GM12878 (cell line): ENCODE measurements at regions not wholly inside any gene's neighbourhood (a gene's known extent, or its start where the extent isn't known, plus 50 kb on each side); places are given as distances from the start of the nearest gene placed in this dataset.

Experiments used
- ATAC-seq: fragments of 200-7000 bp; cut with Tn5 transposase; 3 replicates; pipeline ENCODE4 v1.9.1; 2020; ENCODE audit warnings: mild to moderate bottlenecking, moderate library complexity
- BruUV-seq: library from RNA; stranded (reverse); fragments of 400-500 nt; replicated peaks from 2 replicates; lab custom pipeline; 2021; lab: Mats Ljungman, UMichigan
- CTCF ChIA-PET: fragments of 300-600 bp; sonication (Branson Sonifier 250); formaldehyde crosslinking; extraction: SDS; loops from one replicate; lab custom pipeline; 2021; ENCODE audit warnings: inconsistent platforms; lab: Yijun Ruan, JAX
- POLR2A ChIA-PET: fragments of 350-600 bp; formaldehyde crosslinking; extraction: SDS; loops from one replicate; lab custom pipeline; 2021; ENCODE audit warnings: inconsistent platforms; lab: Charles Lee
- RAD21 ChIA-PET: fragments of 300-600 bp; sonication (Branson Sonifier 250); formaldehyde crosslinking; loops from one replicate; lab custom pipeline; 2023; ENCODE audit warnings: antibody characterized with exemption; ENCODE audit not compliant: unreplicated experiment; lab: Charles Lee
- SMC1A ChIA-PET: fragments of 300-600 bp; sonication (Branson Sonifier 250); formaldehyde crosslinking; loops from one replicate; lab custom pipeline; 2023; ENCODE audit not compliant: unreplicated experiment, uncharacterized antibody; lab: Charles Lee
- DNase-seq: peaks from one replicate; pipeline ENCODE4 v3.0.0-alpha.2; 2011; ENCODE audit warnings: low read depth, low spot score
- FAIRE-seq: peaks from 3 replicates; lab custom pipeline; 2011; peaks lifted over from hg19 to GRCh38; lab: Jason Lieb, UNC
- H2AFZ ChIP-seq: 2 replicates; pipeline ENCODE4 v1.6.0; 2011; ENCODE audit warnings: low read depth, low read length, control low read depth; ENCODE audit not compliant: control insufficient read depth
- H3K27ac ChIP-seq: 2 replicates; pipeline ENCODE4 v1.5.1; 2011; ENCODE audit warnings: control low read depth; ENCODE audit not compliant: control insufficient read depth, insufficient read depth
- H3K27me3 ChIP-seq, 2 experiments: replicated peaks in 1 of 2; 2 replicates each; pipeline versions ENCODE4 v1.6.0 to v1.6.1; 2011; ENCODE audit warnings: low read length in 1 of 2; ENCODE audit not compliant: control insufficient read depth in 2 of 2, insufficient read depth in 2 of 2
- H3K36me3 ChIP-seq, 2 experiments: 2 replicates each; pipeline ENCODE4 v1.5.1; 2011; ENCODE audit warnings: low read length in 1 of 2; ENCODE audit not compliant: control insufficient read depth in 2 of 2, insufficient read depth in 2 of 2
- H3K4me1 ChIP-seq: 2 replicates; pipeline ENCODE4 v1.6.1; 2011; ENCODE audit warnings: mild to moderate bottlenecking, low read length, moderate library complexity, mixed read lengths; ENCODE audit not compliant: control insufficient read depth, insufficient read depth
- H3K4me2 ChIP-seq: 2 replicates; pipeline ENCODE4 v1.6.0; 2011; ENCODE audit warnings: control low read depth; ENCODE audit not compliant: control insufficient read depth, insufficient read depth
- H3K4me3 ChIP-seq: fragments of 200-600 bp; sonication (generic); 2 replicates; pipeline ENCODE4 v1.5.1; 2016
- H3K79me2 ChIP-seq: 2 replicates; pipeline ENCODE4 v1.6.0; 2011; ENCODE audit warnings: low read length; ENCODE audit not compliant: control insufficient read depth, insufficient read depth
- H3K9ac ChIP-seq: 2 replicates; pipeline ENCODE4 v1.8.0; 2011; ENCODE audit warnings: low read length, control low read depth, mixed read lengths; ENCODE audit not compliant: control insufficient read depth, insufficient read depth
- H3K9me3 ChIP-seq: replicated peaks from 3 replicates; pipeline ENCODE4 v1.5.1; 2011; ENCODE audit warnings: mild to moderate bottlenecking, low read length; ENCODE audit not compliant: control insufficient read depth, insufficient read depth
- H4K20me1 ChIP-seq: 2 replicates; pipeline ENCODE4 v1.6.0; 2011; ENCODE audit not compliant: control insufficient read depth, insufficient read depth
- BMI1 ChIP-seq: fragments of 450-650 bp; IDR thresholded peaks from 2 replicates; pipeline ENCODE4 v1.6.1; 2016; ENCODE audit warnings: mild to moderate bottlenecking, moderate library complexity, borderline replicate concordance
- DPF2 ChIP-seq: fragments of 450-650 bp; IDR thresholded peaks from 2 replicates; pipeline ENCODE4 v1.6.1; 2017; ENCODE audit warnings: mild to moderate bottlenecking
- E4F1 ChIP-seq: fragments of 450-650 bp; IDR thresholded peaks from 2 replicates; pipeline ENCODE4 v1.6.1; 2018; ENCODE audit warnings: borderline replicate concordance, mild to moderate bottlenecking; ENCODE audit not compliant: partially characterized antibody
- KAT2A ChIP-seq: conservative IDR thresholded peaks from 2 replicates; pipeline ENCODE4 v1.6.1; 2011; ENCODE audit warnings: low read depth, low read length; ENCODE audit not compliant: control insufficient read depth
- KDM1A ChIP-seq: fragments of 200-600 bp; sonication (generic); IDR thresholded peaks from 2 replicates; pipeline ENCODE4 v1.6.1; 2016; ENCODE audit warnings: borderline replicate concordance
- MXI1 ChIP-seq: fragments of 150-350 bp; IDR thresholded peaks from 2 replicates; pipeline ENCODE4 v1.6.1; 2011; ENCODE audit warnings: low read depth, mild to moderate bottlenecking, inconsistent platforms, low read length, improper control_type of control experiment
- RAD21 ChIP-seq: IDR thresholded peaks from 2 replicates; pipeline ENCODE4 v1.6.1; 2011; ENCODE audit warnings: mild to moderate bottlenecking, low read depth, low read length, moderate library complexity; ENCODE audit not compliant: insufficient read depth
- RB1 ChIP-seq: fragments of 450-650 bp; formaldehyde crosslinking; IDR thresholded peaks from 2 replicates; pipeline ENCODE4 v1.6.1; 2017; ENCODE audit warnings: mild to moderate bottlenecking, borderline replicate concordance
- SMC3 ChIP-seq: IDR thresholded peaks from 2 replicates; pipeline ENCODE4 v1.6.1; 2011; ENCODE audit warnings: low read length, improper control_type of control experiment, borderline replicate concordance
- TCF3 ChIP-seq: IDR thresholded peaks from 2 replicates; pipeline ENCODE4 v1.6.1; 2012; ENCODE audit warnings: low read depth, mild to moderate bottlenecking, low read length, borderline replicate concordance; ENCODE audit not compliant: insufficient read depth
- WRNIP1 ChIP-seq: IDR thresholded peaks from 2 replicates; pipeline ENCODE4 v1.6.1; 2011; ENCODE audit warnings: low read depth, low read length, improper control_type of control experiment, borderline replicate concordance
- ZNF384 ChIP-seq: IDR thresholded peaks from 2 replicates; pipeline ENCODE4 v1.6.1; 2012; ENCODE audit warnings: low read depth, mild to moderate bottlenecking, low read length, improper control_type of control experiment, borderline replicate concordance
- WGBS: methylation state at CpG from one replicate; pipeline ENCODE4 v1.1.6; 2016; ENCODE audit warnings: low lambda C conversion rate; ENCODE audit not compliant: insufficient replicate concordance, insufficient coverage; ENCODE audit errors: missing lambda C conversion rate; 5-methylcytosine and 5-hydroxymethylcytosine counted together
- in situ Hi-C: fragments of 300-500 bp; cut with MboI; formaldehyde crosslinking; loops from 9 replicates; pipeline ENCODE4 v1.14.3; 2018; ENCODE audit warnings: mixed read lengths
- intact Hi-C: fragments of 100-400 bp; cut with micrococcal nuclease; formaldehyde crosslinking; loops from one replicate; pipeline ENCODE4 v1.14.2; 2022; ENCODE audit not compliant: unreplicated experiment

- ChIA-PET POLR2A (interaction anchor here (1.0 kb wide), 1 partner anchor 11 kb away, joined by 3 read pairs; no protein-coding TSS in a partner anchor), CTCF (interaction anchor here (1.2 kb wide), 1 partner anchor 11 kb away, joined by 3 read pairs; no protein-coding TSS in a partner anchor), SMC1A (interaction anchor here (0.6 to 2.6 kb wide), 10 partner anchors 10 to 165 kb away, joined by 3 to 11 read pairs (median 4); no protein-coding TSS in a partner anchor)
- no peak for FAIRE-seq
- Histone ChIP-seq H3K79me2 (no peaks in the 10 kb centered on the region), H3K4me2 (no peak overlapping the region), H3K4me1 (no peaks in the 10 kb centered on the region), H2AFZ (no peak overlapping the region), H3K27ac (no peak overlapping the region), H3K36me3 (no peaks in the 10 kb centered on the region), H3K27me3 (no peaks in the 10 kb centered on the region), H4K20me1 (no peaks in the 10 kb centered on the region), H3K9ac (no peak overlapping the region)
- 64% methylated on average over 4 of the region's 4 CpGs for WGBS
- intact Hi-C loops = no loop called here
- no TSS peak for BruUV-seq
- TF ChIP-seq DPF2 (no peak), KAT2A (no peak), RAD21 (no peak), WRNIP1 (no peak), SMC3 (no peak), TCF3 (no peak), KDM1A (no peak), E4F1 (no peak), RB1 (no peak), MXI1 (no peak), ZNF384 (no peak), BMI1 (no peak)
- TF ChIP-seq, all 136 proteins: peak for 0
- in situ Hi-C loops = no loop called here
- DNase-seq = no peak
- RAD21 ChIA-PET = interaction anchor here (1.5 to 2.5 kb wide), 3 partner anchors 11 to 56 kb away, joined by 4 to 9 read pairs (median 6); no protein-coding TSS in a partner anchor
- no peak for ATAC-seq
- Histone ChIP-seq H3K4me3 (no peak overlapping the region), H3K9me3 (no peaks in the 10 kb centered on the region; the same call in 1 of the 3 replicates)
Measured at GRCh38 chr1:170604889-170605288, 59.0 kb upstream of the PRRX1 start.
